IPS DF 4.7 (cell line): ENCODE measurements at regions not wholly inside any gene's neighbourhood (a gene's known extent, or its start where the extent isn't known, plus 50 kb on each side); places are given as distances from the start of the nearest gene placed in this dataset.
A peak's percentile ranks its signal among the peaks of the same experiment; 100 is the strongest.
"Not testable (repeated sequence)": the region's sequence is repeated elsewhere in the genome, so short reads cannot be mapped to it uniquely, and the experiment has no call there.

Experiments used
- DNase-seq: peaks from one replicate; pipeline ENCODE4 v3.0.0-alpha.2; 2013; ENCODE audit warnings: low spot score; ENCODE audit errors: extremely low read depth

DNA sequence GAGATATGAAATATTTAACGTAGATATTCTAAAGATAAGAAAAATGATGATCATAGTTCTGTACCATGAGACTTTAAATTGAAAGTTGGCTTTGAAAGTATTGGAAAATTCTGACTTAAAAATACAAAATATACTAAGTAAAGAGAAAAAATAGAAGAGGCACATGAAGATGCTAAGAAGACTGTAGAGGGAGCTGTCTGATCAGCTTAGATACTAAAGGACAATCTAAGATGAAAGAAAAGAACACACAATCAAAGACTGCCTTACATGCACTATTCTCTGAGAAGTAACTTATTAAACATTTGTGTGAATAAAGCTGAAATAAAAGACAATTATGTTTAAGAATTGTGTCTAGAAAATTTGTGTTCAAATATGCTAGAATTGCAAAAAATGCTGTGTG is 55.1 kb downstream of the RBMXL2 start:
- peak; percentile 2 for DNase-seq

GRCh38 chr11:7150104-7150503 is 61.3 kb downstream of the RBMXL2 start:
- not testable (repeated sequence) for DNase-seq

- DNase-seq = no peak
Measured at GRCh38 chr11:7154881-7155361, 66.1 kb downstream of the RBMXL2 start.

GRCh38 chr11:7160814-7161489 is 72.2 kb downstream of the RBMXL2 start:
- DNase-seq = no peak

DNA sequence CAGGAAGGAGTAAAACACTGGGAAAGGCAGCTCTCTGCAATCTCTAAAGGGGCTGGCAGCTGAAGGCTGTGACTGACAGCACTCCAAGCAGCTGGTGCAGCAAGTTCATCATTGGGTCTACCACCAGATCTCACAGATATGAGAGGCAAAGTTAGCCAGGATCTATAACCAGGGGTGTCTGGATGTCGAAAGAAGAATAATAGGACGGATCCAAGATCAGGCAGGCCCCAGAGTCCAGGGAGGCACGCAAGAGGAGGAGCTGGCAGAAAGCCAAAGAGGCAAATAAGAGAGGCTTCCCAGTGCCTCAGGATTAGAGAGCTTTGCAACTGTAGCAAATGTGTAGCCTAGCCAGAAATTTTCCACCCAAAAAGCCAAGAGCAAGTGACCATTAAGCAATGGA is 77.1 kb downstream of the RBMXL2 start:
- no peak for DNase-seq

DNA sequence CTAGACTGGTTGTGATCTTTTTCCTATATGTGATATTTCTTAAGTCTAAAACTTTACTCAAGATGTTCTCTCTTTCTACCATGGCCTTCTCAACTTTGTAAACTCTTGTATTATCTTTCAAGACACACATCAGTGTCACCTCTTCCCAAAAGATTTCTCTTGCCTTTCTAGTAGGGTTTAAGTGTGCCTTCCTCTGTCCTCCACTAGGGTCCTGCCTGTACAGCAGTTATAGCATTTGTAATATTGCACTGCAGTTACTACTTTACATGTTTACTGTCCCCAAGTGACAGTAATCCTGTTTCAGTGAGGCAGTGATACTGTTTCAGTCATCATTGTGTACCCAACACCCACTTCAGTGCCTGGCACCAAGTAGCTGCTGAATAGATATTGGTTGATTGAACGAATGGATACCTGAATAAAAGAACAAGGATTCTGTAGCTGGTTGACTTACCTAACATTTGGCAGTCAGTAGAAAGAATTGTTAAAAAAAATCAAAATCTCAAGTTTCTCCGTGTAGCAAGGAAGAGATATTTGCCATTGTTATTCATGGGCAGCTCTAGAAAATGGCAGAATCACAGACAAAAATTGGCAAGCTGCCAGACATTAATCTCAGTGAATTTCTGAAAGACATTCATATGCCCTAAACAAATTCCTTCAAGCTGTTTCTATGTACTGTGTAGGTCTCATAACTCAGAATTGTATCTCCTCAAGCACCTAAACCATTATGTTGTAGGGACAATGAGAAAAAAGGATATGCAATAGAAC is 79.4 kb downstream of the RBMXL2 start:
- no peak for DNase-seq

GRCh38 chr11:7168741-7168990 is 79.9 kb downstream of the RBMXL2 start:
- no peak for DNase-seq

DNA sequence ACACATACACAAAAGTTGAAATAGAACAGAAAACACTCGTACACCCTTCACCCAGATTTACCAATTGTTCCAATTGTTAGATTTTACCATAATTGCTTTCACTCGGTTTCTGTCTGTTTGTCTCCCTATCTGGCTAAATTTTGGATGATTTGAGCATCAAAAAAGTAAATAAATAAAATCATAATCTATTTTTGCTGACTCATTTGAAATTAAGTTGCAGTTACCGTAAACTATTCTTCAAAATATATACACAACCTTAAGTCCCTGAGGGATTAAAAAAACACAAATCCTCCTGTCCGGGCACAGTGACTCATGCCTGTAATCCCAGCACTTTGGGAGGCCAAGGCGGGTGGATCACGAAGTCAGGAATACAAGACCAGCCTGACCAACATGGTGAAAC is 81.3 kb upstream of the SYT9 start:
- no peak for DNase-seq

GRCh38 chr11:7175007-7175406 is 76.7 kb upstream of the SYT9 start:
- DNase-seq = no peak

DNA sequence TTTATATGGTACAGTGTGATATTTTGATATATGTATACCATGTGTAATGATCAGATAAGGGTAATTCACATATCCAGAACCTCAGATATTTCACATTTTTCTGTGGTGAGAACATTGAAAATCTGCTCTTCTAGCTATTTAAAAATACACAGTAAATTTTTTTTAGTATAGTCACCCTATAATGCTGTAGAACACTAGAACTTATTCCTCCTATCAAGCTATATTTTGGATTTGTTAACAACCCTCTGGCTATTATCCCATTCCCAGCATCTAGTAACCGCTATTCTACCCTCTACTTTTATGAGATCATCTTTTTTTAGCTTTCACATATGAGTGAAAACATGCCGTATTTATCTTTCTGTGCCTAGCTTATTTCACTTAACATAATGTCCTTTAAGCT is 65.5 kb upstream of the SYT9 start:
- DNase-seq = no peak

DNA sequence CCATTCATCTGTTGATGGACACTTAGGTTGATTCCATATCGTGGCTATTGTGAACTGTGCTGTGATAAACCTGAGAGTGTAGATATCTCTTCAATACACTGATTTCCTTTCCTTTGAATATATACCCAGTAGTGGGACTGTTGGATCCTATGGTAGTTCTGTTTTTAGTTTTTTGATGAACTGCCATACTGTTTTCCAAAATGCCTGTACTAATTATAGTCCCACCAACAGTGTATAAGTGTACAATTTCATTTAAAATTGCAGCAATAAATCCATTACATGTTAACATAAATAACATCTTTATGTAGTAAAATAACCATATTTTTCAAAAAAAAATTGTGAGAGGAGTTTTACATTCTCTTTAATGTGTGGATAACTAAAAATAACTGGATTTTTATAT is 65.0 kb upstream of the SYT9 start:
- DNase-seq = no peak

GRCh38 chr11:7192785-7193184 is 58.9 kb upstream of the SYT9 start:
- not testable (repeated sequence) for DNase-seq

DNA sequence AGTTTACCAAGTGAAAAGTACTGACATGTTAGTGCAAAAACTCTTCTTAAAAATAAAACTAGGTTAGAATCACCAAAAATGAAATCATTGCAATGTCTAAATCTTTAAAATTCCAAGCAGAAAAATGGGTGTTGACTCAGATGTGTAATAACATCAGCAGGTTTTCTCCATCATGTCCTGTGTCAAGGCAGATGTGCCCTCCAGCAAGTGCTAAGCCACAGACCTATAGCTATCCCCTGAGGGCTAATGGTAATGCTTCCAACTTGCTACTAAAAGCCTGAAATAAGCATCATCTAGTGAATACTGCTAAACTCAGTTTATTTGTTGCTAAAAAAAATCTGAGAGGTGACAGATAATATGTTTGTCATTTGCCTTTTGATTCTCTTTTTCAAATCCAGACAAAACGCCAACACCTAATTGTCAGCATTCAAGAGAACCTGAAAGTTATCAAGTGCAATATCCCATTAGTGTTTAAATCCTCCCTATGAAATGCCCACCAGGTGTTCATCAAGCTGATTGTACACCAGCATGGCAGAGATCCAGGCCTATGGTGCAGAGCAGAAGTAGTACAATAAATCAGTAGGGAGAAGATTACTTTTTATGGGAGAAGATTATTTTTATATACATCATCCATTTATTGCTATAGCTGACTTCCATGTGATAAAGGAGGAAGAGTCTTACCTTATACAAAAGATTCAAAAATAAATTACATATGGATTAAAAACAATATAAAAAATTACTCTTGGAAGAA is 55.1 kb upstream of the SYT9 start:
- DNase-seq = no peak

- DNase-seq = no peak
Measured at GRCh38 chr11:7197469-7197868, 54.2 kb upstream of the SYT9 start.
